VCaP (cell line): ENCODE measurements at regions not wholly inside any gene's neighbourhood (a gene's known extent, or its start where the extent isn't known, plus 50 kb on each side); places are given as distances from the start of the nearest gene placed in this dataset.
"Not testable (repeated sequence)": the region's sequence is repeated elsewhere in the genome, so short reads cannot be mapped to it uniquely, and the experiment has no call there.

Source experiments
- H3K27ac ChIP-seq: fragments of 450-650 bp; 2 replicates; pipeline ENCODE4 v1.5.1; 2017
- CTCF ChIP-seq: fragments of 450-650 bp; conservative IDR thresholded peaks from 2 replicates; pipeline ENCODE4 v1.5.1; 2017; ENCODE audit warnings: mild to moderate bottlenecking, moderate library complexity

GRCh38 chr11:67795746-67796145, 121.3 kb upstream of the ALDH3B2 start:
- no peak for TF ChIP-seq CTCF
- H3K27ac ChIP-seq = no peak overlapping the region

- not testable (repeated sequence) for H3K27ac ChIP-seq
Observed at GRCh38 chr11:67793750-67794149, 119.3 kb upstream of the ALDH3B2 start.

GRCh38 chr11:67792273-67792990, 118.0 kb upstream of the ALDH3B2 start:
- TF ChIP-seq CTCF = peak; percentile 91
- not testable (repeated sequence) for H3K27ac ChIP-seq

GRCh38 chr11:67791598-67792170, 117.3 kb upstream of the ALDH3B2 start:
- H3K27ac ChIP-seq = not testable (repeated sequence)

GRCh38 chr11:67788341-67788695, 113.9 kb upstream of the ALDH3B2 start:
- H3K27ac ChIP-seq = not testable (repeated sequence)

- not testable (repeated sequence) for H3K27ac ChIP-seq
Observed at GRCh38 chr11:67787681-67788340, 113.4 kb upstream of the ALDH3B2 start.

- H3K27ac ChIP-seq = not testable (repeated sequence)
Observed at GRCh38 chr11:67781967-67782366, 107.5 kb upstream of the ALDH3B2 start.

- H3K27ac ChIP-seq = not testable (repeated sequence)
Observed at GRCh38 chr11:67781506-67781905, 107.1 kb upstream of the ALDH3B2 start.

- TF ChIP-seq CTCF = no peak
- H3K27ac ChIP-seq = no peak overlapping the region
Observed at GRCh38 chr11:67780056-67780455, 105.6 kb upstream of the ALDH3B2 start.

GRCh38 chr11:67779189-67779875, 104.9 kb upstream of the ALDH3B2 start:
- H3K27ac ChIP-seq = not testable (repeated sequence)

- no peak for TF ChIP-seq CTCF
- no peak overlapping the region for H3K27ac ChIP-seq
Observed at GRCh38 chr11:67776852-67777520, 102.6 kb upstream of the ALDH3B2 start.

GRCh38 chr11:67774175-67774574, 99.8 kb upstream of the ALDH3B2 start:
- not testable (repeated sequence) for H3K27ac ChIP-seq

- H3K27ac ChIP-seq = not testable (repeated sequence)
Observed at GRCh38 chr11:67768001-67768730, 93.7 kb upstream of the ALDH3B2 start.

GRCh38 chr11:67761211-67761610, 86.8 kb upstream of the ALDH3B2 start:
- not testable (repeated sequence) for H3K27ac ChIP-seq

GRCh38 chr11:67759321-67759720, 84.9 kb upstream of the ALDH3B2 start:
- H3K27ac ChIP-seq = not testable (repeated sequence)
